ENCODE measurements at regions not wholly inside any gene's neighbourhood (a gene's known extent, or its start where the extent isn't known, plus 50 kb on each side); places are given as distances from the start of the nearest gene placed in this dataset.
A peak's percentile ranks its signal among the peaks of the same experiment; 100 is the strongest.
"Not testable (repeated sequence)": the region's sequence is repeated elsewhere in the genome, so short reads cannot be mapped to it uniquely, and the experiment has no call there.

- H3K4me1 ChIP-seq (ENCODE audit: control insufficient read depth, extremely low read depth, insufficient read depth, low read length): peaks cover 27% of the 10 kb centered on the region
- H2AFZ ChIP-seq (ENCODE audit: low read length): no peak overlapping the region
Measured at GRCh38 chr3:170808041-170808440, 62.0 kb downstream of the RPL22L1 start.

GRCh38 chr3:170806676-170807075 is 63.3 kb downstream of the RPL22L1 start:
- peaks cover 29% of the 10 kb centered on the region for H3K4me1 ChIP-seq (ENCODE audit: control insufficient read depth, extremely low read depth, insufficient read depth, low read length)
- DNase-seq (ENCODE audit: low read depth in 2 of 2): peak in 1 of 2 donors; percentile 27

More at GRCh38 chr3:170808041-170808440, 62.0 kb downstream of the RPL22L1 start:
- H3K9me3 ChIP-seq (ENCODE audit: control insufficient read depth, insufficient read depth, low read depth, low read length): no peaks in the 10 kb centered on the region
- no peak overlapping the region for H3K27ac ChIP-seq (ENCODE audit: insufficient read depth, low read length)
- no peak overlapping the region for H3K9ac ChIP-seq (ENCODE audit: insufficient read depth, low read length)
- no peaks in the 10 kb centered on the region for H4K20me1 ChIP-seq (ENCODE audit: control insufficient read depth, extremely low read depth, insufficient read depth, low read length)
- no peak for TF ChIP-seq EZH2 (IDR thresholded peaks at IDR 0.05; ENCODE audit: low read length, missing control alignments)
- TF ChIP-seq, protein P1, sequence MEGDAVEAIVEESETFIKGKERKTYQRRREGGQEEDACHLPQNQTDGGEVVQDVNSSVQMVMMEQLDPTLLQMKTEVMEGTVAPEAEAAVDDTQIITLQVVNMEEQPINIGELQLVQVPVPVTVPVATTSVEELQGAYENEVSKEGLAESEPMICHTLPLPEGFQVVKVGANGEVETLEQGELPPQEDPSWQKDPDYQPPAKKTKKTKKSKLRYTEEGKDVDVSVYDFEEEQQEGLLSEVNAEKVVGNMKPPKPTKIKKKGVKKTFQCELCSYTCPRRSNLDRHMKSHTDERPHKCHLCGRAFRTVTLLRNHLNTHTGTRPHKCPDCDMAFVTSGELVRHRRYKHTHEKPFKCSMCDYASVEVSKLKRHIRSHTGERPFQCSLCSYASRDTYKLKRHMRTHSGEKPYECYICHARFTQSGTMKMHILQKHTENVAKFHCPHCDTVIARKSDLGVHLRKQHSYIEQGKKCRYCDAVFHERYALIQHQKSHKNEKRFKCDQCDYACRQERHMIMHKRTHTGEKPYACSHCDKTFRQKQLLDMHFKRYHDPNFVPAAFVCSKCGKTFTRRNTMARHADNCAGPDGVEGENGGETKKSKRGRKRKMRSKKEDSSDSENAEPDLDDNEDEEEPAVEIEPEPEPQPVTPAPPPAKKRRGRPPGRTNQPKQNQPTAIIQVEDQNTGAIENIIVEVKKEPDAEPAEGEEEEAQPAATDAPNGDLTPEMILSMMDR (conservative IDR thresholded peaks at IDR 0.05 in 1 of 2, IDR thresholded peaks at IDR 0.05 in 1 of 2; ENCODE audit: low read depth in 1 of 2, low read length in 2 of 2): no peak
- no peak overlapping the region for H3K4me3 ChIP-seq (replicated peaks in 1 of 4; ENCODE audit: control extremely low read depth in 1 of 4, insufficient read depth in 1 of 4, low read depth in 3 of 4, low read length in 4 of 4)
- DNase-seq (ENCODE audit: low read depth in 2 of 2): no peak
- H3K79me2 ChIP-seq (ENCODE audit: control insufficient read depth, insufficient read depth, low read length): no peaks in the 10 kb centered on the region
- H3K4me2 ChIP-seq (ENCODE audit: extremely low read depth, insufficient read depth, low read length): no peak overlapping the region
- H3K36me3 ChIP-seq (ENCODE audit: control insufficient read depth, insufficient read depth, low read length): no peaks in the 10 kb centered on the region
- H3K27me3 ChIP-seq (ENCODE audit: control insufficient read depth, insufficient read depth, low read length): no peaks in the 10 kb centered on the region

GRCh38 chr3:170806141-170806540 is 63.9 kb downstream of the RPL22L1 start:
- Histone ChIP-seq H3K27me3 (ENCODE audit: control insufficient read depth, insufficient read depth, low read length) (no peaks in the 10 kb centered on the region), H3K4me2 (ENCODE audit: extremely low read depth, insufficient read depth, low read length) (no peak overlapping the region), H4K20me1 (ENCODE audit: control insufficient read depth, extremely low read depth, insufficient read depth, low read length) (no peaks in the 10 kb centered on the region), H2AFZ (ENCODE audit: low read length) (no peak overlapping the region), H3K4me1 (ENCODE audit: control insufficient read depth, extremely low read depth, insufficient read depth, low read length) (peaks cover 29% of the 10 kb centered on the region), H3K4me3 (replicated peaks in 1 of 4; ENCODE audit: control extremely low read depth in 1 of 4, insufficient read depth in 1 of 4, low read depth in 3 of 4, low read length in 4 of 4) (no peak overlapping the region), H3K36me3 (ENCODE audit: control insufficient read depth, insufficient read depth, low read length) (no peaks in the 10 kb centered on the region), H3K9ac (ENCODE audit: insufficient read depth, low read length) (no peak overlapping the region), H3K79me2 (ENCODE audit: control insufficient read depth, insufficient read depth, low read length) (no peaks in the 10 kb centered on the region), H3K9me3 (ENCODE audit: control insufficient read depth, insufficient read depth, low read depth, low read length) (no peaks in the 10 kb centered on the region), H3K27ac (ENCODE audit: insufficient read depth, low read length) (no peak overlapping the region)
- DNase-seq (ENCODE audit: low read depth in 2 of 2): no peak
- no peak for TF ChIP-seq EZH2 (IDR thresholded peaks at IDR 0.05; ENCODE audit: low read length, missing control alignments)
- TF ChIP-seq, protein P1 (conservative IDR thresholded peaks at IDR 0.05 in 1 of 2, IDR thresholded peaks at IDR 0.05 in 1 of 2; ENCODE audit: low read depth in 1 of 2, low read length in 2 of 2): no peak

More at GRCh38 chr3:170806676-170807075, 63.3 kb downstream of the RPL22L1 start:
- no peaks in the 10 kb centered on the region for H3K79me2 ChIP-seq (ENCODE audit: control insufficient read depth, insufficient read depth, low read length)
- no peaks in the 10 kb centered on the region for H3K36me3 ChIP-seq (ENCODE audit: control insufficient read depth, insufficient read depth, low read length)
- no peak overlapping the region for H3K9ac ChIP-seq (ENCODE audit: insufficient read depth, low read length)
- TF ChIP-seq, protein P1 (conservative IDR thresholded peaks at IDR 0.05 in 1 of 2, IDR thresholded peaks at IDR 0.05 in 1 of 2; ENCODE audit: low read depth in 1 of 2, low read length in 2 of 2): no peak
- no peak for TF ChIP-seq EZH2 (IDR thresholded peaks at IDR 0.05; ENCODE audit: low read length, missing control alignments)
- H3K4me3 ChIP-seq (replicated peaks in 1 of 4; ENCODE audit: control extremely low read depth in 1 of 4, insufficient read depth in 1 of 4, low read depth in 3 of 4, low read length in 4 of 4): no peak overlapping the region
- no peaks in the 10 kb centered on the region for H3K27me3 ChIP-seq (ENCODE audit: control insufficient read depth, insufficient read depth, low read length)
- H3K9me3 ChIP-seq (ENCODE audit: control insufficient read depth, insufficient read depth, low read depth, low read length): no peaks in the 10 kb centered on the region
- no peak overlapping the region for H3K27ac ChIP-seq (ENCODE audit: insufficient read depth, low read length)
- no peaks in the 10 kb centered on the region for H4K20me1 ChIP-seq (ENCODE audit: control insufficient read depth, extremely low read depth, insufficient read depth, low read length)
- H3K4me2 ChIP-seq (ENCODE audit: extremely low read depth, insufficient read depth, low read length): no peak overlapping the region
- no peak overlapping the region for H2AFZ ChIP-seq (ENCODE audit: low read length)

- H4K20me1 ChIP-seq (ENCODE audit: control insufficient read depth, extremely low read depth, insufficient read depth, low read length); H3K9me3 ChIP-seq (ENCODE audit: control insufficient read depth, insufficient read depth, low read depth, low read length); DNase-seq (ENCODE audit: low read depth in 2 of 2); H3K27me3 ChIP-seq (ENCODE audit: control insufficient read depth, insufficient read depth, low read length); H3K79me2 ChIP-seq (ENCODE audit: control insufficient read depth, insufficient read depth, low read length); H3K4me2 ChIP-seq (ENCODE audit: extremely low read depth, insufficient read depth, low read length); H3K36me3 ChIP-seq (ENCODE audit: control insufficient read depth, insufficient read depth, low read length); H2AFZ ChIP-seq (ENCODE audit: low read length); H3K27ac ChIP-seq (ENCODE audit: insufficient read depth, low read length); H3K4me3 ChIP-seq (replicated peaks in 1 of 4; ENCODE audit: control extremely low read depth in 1 of 4, insufficient read depth in 1 of 4, low read depth in 3 of 4, low read length in 4 of 4); H3K9ac ChIP-seq (ENCODE audit: insufficient read depth, low read length): not testable (repeated sequence)
- peaks cover 26% of the 10 kb centered on the region for H3K4me1 ChIP-seq (ENCODE audit: control insufficient read depth, extremely low read depth, insufficient read depth, low read length)
Measured at GRCh38 chr3:170805296-170805695, 64.7 kb downstream of the RPL22L1 start.

DNA sequence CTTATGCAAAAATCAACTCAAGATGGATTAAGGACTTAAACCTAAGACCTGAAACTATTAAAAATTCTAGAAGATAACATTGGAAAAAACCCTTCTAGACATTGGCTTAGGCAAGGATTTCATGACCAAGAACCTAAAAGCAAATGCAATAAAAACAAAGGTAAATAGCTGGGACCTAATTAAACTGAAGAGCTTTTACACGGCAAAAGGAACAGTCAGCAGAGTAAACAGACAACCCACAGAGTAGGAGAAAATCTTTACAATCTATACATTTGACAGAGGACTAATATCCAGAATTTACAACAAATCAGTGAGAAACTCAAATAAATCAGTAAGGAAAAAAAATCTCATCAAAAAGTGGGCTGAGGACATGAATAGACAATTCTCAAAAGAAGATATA is 65.4 kb downstream of the RPL22L1 start:
- not testable (repeated sequence) for H3K4me3 ChIP-seq (replicated peaks in 1 of 4; ENCODE audit: control extremely low read depth in 1 of 4, insufficient read depth in 1 of 4, low read depth in 3 of 4, low read length in 4 of 4); H3K27ac ChIP-seq (ENCODE audit: insufficient read depth, low read length); H4K20me1 ChIP-seq (ENCODE audit: control insufficient read depth, extremely low read depth, insufficient read depth, low read length); H3K79me2 ChIP-seq (ENCODE audit: control insufficient read depth, insufficient read depth, low read length); H3K9me3 ChIP-seq (ENCODE audit: control insufficient read depth, insufficient read depth, low read depth, low read length); H3K36me3 ChIP-seq (ENCODE audit: control insufficient read depth, insufficient read depth, low read length); H3K27me3 ChIP-seq (ENCODE audit: control insufficient read depth, insufficient read depth, low read length); H3K4me2 ChIP-seq (ENCODE audit: extremely low read depth, insufficient read depth, low read length); DNase-seq (ENCODE audit: low read depth in 2 of 2); H2AFZ ChIP-seq (ENCODE audit: low read length); H3K9ac ChIP-seq (ENCODE audit: insufficient read depth, low read length)
- H3K4me1 ChIP-seq (ENCODE audit: control insufficient read depth, extremely low read depth, insufficient read depth, low read length): peaks cover 25% of the 10 kb centered on the region
